Cardiac septum (tissue), 1 donor: ENCODE measurements at regions not wholly inside any gene's neighbourhood (a gene's known extent, or its start where the extent isn't known, plus 50 kb on each side); places are given as distances from the start of the nearest gene placed in this dataset.
"Not testable (repeated sequence)": the region's sequence is repeated elsewhere in the genome, so short reads cannot be mapped to it uniquely, and the experiment has no call there.

Experiments
- DNase-seq: peaks from one replicate; pipeline ENCODE4 v3.0.0-alpha.2; 2020; ENCODE audit warnings: low spot score
- intact Hi-C: fragments of 100-400 bp; cut with DNase I; formaldehyde crosslinking; loops from one replicate; pipeline ENCODE4 v1.14.0; 2022
- donor health status: DM: no; HTN: no; CAD: no.

DNA sequence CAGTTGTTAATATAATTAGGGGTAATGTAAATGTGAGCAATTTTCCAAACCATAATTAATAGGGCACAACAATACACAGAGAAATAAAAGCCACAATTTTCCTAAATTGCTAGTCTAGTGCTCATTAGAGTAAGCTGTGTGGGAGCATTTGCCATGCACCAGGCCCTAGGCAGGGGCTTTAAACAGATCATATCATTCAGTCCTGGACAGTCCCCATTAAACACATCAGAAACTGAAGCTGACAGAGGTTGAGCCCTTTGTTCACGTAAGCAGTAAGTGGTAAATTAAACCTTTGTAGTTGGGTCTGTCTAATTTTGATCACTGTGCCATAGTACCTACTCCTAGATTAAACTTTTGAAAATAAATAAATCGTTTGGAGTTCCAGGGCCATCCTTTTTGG is 931.1 kb downstream of the C6orf118 start:
- intact Hi-C loops = no loop called here
- DNase-seq = no peak

DNA sequence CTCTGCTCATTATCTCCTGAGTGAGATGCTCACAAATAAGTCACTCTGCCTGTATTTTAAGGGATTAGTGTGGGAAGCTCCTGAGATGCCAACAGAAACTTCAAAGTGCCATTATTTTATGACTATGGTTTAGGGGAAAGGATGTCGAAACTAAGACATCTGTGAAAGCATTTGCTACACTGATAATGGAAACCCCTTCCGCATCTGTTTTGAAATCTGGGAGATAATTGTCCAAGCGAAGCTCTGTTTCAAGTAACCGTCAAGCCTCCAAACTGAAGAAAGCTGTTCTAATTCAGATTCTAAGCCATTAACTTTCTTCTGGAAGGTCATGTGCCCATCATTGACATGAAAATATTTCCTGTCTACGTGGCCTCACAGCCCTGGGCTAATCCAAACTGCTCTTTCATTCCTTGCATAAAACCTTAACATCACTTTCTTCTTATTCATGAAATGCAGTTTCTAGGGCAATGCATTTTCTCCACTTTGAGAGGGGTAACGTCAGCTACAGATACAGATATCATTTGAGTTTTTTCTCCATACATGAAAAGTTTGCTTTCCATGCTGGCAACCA is 932.0 kb downstream of the C6orf118 start:
- intact Hi-C loops = no loop called here
- no peak for DNase-seq

DNA sequence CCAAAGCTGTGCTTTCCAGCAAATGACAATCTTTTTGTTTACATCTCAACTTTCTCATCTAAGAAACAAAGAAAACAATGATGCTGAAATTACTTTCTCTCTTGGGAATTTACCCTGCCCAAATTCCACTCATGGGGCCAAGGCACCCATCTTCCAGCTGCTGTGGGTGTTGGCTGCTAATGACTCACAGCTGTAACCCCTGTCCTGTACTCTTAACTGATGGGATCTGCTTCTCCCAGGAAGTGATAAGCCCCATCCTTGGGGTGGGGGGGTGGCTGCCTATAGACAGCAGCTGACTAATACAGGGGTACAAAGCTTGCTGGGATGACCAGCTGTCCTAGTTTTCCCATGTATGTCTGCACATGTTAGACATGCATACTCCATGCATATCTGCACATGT is 938.6 kb downstream of the C6orf118 start:
- no peak for DNase-seq

DNA sequence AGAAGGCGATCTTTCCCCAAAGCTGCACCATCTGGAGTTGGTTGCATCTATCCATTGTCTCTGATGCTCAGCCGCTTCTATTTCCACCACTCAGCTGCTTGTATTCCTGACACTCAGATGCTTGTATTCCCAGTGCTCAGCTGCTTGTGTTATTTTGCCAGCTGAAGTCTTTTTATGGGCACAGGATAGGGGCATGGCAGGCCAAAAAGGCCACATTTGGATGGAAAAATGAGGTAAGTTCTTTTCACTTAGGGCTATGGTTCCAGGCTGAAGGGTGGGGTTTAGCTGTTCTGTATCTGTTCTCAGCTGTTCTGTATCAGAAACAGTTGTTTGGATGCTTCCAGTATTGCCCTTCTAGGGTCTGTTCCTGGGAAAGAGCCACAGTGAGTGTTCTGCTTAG is 944.9 kb downstream of the QKI start:
- DNase-seq = no peak
- intact Hi-C loops = no loop called here

More for the DNA sequence above, 938.6 kb downstream of the C6orf118 start:
- intact Hi-C loops = no loop called here

DNA sequence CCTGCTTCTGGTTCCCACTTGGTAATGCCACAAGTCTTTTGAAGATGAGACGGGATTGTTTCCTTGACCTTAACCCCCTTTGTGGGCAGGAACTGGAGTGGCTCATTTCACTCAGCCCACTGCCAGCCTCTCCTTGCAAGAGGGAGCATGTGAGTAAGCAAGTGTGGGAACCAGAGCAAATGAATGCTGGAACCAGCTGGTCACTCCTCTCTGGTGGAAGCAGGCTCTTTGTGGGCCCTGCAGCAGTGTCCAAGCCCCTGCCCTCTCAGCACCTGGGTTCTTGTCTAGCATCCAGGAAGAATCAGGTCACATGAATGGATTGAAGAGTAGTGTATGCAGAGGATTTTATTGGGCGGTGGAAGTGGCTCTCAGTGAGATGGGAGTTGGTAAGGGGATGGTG is 944.5 kb downstream of the QKI start:
- no peak for DNase-seq
- intact Hi-C loops = no loop called here

DNA sequence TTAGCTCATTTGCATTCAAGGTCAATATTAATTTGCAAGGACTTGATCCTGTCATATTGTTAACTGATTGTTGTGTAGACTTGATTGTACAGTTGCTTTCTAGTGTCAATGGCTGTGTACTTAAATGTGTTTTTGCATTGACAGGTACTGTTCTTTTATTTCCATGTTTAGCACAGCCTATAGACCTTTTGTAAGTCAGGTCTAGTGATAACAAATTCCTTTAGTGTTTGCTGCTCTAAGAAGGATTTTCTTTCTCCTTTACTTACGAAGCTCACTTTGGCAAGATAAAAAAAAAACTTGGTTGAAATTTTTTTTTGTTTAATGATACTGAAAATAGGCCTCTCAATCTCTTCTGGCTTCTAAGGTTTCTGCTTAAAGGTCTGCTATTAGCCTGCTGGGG is 942.3 kb downstream of the QKI start:
- intact Hi-C loops = no loop called here
- DNase-seq = no peak

DNA sequence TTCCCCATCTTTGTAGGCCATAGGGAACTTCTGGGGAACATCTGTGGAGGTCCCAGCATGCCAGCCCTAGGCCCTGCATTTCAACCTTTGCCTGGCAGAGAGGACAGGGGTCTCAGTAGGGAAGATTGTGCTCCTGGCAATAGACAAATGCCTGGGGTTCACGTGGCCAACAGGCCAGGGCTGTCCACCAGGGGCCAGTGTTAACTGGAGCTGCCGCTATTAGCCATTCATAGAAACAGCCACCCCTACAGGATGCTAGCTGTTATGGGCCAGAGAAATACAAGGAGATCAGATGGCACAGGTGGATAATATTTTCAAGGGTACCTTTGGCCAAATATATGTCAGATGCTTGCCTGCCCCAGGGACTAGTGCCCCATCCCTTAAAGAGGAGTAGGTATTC is 932.9 kb downstream of the QKI start:
- intact Hi-C loops = no loop called here
- DNase-seq = no peak

DNA sequence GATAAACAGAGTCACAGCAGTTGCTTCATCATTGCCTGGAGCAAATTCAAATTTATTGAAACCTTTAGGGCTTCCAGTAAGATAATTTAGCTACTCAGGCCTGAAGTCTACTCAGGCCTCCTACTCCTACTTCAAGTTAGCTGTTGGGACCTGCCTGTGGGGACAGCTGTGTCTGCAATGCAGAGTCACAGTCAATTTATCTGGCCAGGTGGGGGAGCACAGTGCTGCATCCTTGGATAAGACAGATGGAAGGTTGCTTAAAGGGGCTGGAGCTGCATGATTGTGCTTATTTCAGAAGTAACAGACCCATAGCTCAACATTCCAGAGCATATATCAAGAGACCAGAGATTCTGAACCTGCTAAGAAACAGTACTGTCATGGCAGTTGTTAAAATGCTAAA is 932.1 kb downstream of the QKI start:
- intact Hi-C loops = no loop called here
- no peak for DNase-seq

DNA sequence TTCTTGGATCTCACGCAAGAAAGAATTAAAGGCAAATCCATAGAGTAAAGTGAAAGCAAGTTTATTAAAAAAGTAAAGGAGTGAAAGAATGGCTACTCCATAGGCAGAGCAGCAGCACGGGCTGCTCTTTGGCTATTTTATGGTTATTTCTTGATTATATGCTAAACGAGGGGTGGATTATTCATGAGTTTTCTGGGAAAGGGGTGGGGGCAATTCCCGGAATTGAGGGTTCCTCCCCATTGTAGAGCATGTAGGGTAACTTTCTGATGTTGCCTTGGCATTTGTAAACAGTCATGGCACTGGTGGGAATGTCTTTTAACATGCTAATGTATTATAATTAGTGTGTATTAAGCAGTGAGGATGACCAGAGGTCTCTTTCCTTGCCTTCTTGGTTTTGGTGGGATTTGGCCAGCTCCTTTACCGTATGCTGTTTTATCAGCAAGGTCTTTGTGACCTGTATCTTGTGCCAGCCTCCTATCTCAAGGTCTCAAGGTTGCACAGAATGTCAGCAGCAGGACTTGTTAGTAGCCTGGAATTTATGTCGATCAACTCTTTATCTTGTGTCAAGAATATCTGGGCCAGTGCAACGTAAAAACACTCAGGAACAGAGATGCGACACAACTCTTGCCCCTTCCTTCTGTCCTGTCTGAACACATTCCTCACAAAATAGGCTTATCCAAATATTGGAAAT is 931.4 kb downstream of the QKI start:
- intact Hi-C loops = no loop called here
- DNase-seq = no peak

DNA sequence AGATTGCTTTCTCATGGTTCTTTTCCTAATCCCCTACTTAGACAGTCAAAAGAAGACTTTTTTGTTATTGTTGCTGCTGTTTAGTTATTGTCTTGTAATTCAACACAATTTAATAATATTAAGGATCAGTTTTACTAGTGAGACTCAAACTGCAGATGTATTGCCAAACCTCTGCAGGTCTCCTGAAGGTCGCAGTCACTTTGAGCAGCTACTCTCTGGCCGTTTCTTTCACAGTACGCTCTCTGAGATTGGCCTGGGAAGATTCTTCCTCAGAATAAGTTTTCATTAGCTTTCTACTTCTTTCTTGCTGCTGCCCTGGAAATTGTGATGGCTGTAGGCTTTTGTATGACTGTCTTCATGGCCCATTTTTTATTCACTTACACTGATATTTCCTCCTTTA is 930.8 kb downstream of the QKI start:
- no peak for DNase-seq
- intact Hi-C loops = no loop called here

DNA sequence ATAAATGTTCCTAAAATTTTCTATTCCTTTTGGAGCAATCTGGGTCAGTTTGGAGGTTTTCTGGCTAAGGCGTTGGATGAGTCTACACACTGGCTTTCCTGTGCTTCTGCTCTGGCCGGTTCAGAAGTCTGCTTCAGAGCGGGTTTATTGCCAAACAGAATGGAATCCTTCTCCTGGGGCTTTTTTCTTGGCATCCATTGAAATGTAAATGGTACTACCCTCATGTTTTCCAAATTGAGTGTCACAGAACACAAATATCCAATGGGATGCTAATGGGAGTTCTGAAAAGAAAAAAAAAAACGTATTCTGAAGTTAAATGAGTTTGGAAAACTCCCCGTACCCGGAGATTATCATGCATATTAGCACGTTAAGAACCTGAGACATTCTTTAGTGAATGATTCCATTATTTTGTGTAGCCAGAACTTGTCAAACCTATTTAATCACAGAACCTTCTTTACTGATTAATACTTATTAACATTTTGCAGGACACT is 930.3 kb downstream of the QKI start:
- intact Hi-C loops = no loop called here
- DNase-seq = no peak

DNA sequence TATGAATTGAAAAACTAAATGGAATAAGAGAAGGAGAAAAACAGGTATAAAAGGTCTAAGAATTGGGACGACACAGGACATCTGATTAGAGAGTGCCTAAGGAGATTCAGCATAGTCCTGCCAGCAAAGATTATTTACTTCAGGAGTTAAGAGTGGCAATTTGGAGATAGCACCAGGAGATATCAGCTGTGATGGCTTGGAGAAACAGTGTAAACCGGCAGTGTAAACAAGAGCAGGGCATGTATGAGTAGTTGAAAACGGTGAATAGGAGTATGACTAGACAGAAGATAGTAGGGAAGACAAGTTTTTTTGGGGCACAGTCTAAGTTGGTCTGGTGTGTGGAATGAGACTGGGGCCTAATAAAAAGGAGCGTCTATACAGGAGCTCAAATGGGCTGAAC is 924.9 kb downstream of the QKI start:
- intact Hi-C loops, DNase-seq: not testable (repeated sequence)

DNA sequence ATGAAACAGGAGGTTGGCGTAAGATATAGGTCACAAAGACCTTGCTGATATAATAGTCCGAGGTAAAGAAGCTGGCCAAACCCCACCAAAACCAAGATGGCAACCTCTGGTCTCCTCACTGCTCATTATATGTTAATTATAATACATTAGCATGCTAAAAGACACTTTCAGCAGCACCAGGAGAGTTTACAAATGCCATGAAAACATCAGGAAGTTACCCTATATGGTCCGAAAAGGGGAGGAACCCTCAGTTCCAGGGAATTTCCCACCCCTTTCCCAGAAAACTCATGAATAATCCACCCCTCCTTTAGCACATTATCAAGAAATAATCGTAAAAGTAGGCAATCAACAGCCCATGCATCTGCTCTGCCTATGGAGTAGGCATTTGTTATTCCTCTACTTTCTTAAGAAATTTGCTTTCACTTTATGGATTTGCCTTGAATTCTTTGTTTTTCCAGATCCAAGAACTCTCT is 923.4 kb downstream of the QKI start:
- intact Hi-C loops = no loop called here
- DNase-seq = no peak

DNA sequence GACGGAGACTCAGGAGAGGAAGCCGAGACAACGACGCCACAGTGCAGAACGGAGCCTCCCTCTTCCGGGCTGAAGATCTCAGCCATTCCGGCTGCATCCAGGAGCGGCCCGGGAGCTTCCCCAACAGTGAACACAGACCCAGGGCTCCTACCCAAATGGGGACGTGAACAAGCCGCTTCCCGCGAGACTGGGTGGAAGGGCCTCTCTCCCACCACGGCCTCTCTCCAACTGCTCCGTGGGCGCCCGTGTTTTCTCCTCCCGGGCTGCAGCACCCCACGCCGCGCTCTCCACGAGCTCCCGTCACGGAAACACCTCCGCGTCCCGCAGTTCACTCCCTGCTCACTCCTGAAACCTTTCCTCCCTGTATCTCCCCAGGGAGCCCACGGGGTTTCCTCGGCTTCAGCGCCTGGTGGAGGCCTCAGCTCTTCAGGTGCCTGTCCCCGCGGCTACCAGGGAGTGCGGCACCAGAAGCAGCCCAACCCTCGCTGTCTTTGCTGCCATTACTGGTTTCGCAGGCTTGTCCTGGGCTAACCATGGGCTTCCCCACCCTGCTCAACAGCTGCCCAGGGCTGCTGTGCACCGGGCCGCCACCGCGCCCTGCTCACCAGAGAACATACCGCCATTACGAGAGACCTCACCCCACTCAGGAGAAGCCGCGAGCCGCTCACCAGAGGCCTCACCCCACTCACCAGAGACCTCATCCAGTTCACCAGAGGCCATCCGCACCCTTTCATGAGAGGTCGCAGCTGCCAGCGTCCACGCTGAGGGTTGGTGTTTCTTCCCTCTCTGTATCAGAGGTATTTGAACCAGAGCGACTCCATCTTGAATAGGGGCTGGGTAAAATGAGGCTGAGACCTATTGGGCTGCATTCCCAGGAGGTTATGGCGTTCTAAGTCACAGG is 922.8 kb downstream of the QKI start:
- no peak for DNase-seq

DNA sequence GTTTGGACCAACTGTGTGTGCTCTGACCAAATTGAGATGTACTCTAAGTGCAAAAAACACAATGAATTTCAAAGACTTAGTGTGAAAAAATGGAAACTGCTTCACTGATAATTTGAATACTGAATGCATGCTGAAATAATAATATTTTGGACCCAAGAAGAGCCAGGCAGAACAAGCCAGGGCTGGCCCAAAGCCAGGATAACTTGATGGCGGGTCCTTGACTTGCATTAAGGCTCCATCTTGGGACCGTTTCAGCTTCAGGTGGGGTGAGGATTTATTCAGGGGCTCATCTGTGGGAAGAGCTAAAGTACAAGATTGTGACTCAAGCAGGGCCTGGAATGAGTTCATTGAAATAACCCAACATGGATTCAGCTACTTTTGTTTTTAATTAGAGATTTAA is 921.9 kb downstream of the QKI start:
- intact Hi-C loops = no loop called here
- DNase-seq = no peak

More for the DNA sequence above, 922.8 kb downstream of the QKI start:
- intact Hi-C loops = no loop called here

DNA sequence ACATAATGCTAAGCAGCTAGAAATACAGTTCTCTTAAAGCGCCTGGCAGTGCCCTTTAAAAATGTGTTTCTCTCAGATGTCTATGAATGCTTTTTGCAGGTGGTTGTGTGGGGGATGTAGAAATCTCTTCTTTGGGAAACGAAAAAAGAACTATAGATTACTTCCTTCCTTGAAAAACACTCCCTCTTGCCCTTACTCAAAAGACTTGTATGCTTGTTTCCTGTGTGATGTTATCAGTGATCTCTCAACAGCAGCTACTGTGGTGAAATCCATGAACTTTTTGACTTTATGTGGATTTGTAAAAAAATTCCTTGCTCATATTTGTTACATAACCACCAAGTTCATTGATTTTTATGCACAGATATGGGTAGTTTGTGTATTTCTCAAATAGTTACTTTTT is 916.5 kb downstream of the QKI start:
- DNase-seq = no peak
- intact Hi-C loops = no loop called here

DNA sequence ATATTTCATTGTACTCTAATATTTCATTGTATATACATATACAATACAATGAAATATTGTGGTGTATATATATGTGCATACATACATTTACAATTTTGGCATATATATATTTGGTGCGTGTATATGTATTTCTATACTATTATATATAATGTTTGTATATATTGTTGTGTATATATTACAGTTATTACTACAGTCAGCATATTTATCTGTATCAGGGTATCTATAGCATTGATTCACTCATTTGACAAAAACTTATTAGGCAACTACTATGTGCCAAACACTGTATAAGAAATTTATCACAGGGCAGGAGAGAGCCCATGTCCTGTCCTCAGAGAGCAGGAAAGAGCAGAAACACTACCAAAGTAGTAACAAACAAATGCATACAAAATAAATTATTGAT is 910.6 kb downstream of the QKI start:
- intact Hi-C loops = no loop called here

DNA sequence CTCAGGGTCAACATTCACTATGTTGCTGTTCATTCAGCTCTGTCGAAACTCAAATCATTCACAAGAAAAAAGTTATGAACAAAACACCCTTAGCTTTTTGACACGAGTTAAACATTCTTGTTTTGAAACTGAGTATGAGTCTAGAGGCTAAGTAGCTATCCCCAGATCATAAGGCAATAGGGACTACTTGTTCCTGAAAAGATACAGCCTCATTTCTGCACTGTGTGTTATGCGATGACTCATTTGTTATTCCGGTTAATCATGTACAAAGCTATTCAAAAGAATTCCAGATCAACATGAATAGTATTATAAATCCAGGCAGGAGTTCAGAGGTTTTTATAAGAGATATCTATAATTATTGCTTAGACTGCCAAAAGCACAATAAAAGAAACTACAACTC is 908.0 kb downstream of the QKI start:
- intact Hi-C loops = no loop called here
- DNase-seq = no peak

More for the DNA sequence above, 910.6 kb downstream of the QKI start:
- no peak for DNase-seq

DNA sequence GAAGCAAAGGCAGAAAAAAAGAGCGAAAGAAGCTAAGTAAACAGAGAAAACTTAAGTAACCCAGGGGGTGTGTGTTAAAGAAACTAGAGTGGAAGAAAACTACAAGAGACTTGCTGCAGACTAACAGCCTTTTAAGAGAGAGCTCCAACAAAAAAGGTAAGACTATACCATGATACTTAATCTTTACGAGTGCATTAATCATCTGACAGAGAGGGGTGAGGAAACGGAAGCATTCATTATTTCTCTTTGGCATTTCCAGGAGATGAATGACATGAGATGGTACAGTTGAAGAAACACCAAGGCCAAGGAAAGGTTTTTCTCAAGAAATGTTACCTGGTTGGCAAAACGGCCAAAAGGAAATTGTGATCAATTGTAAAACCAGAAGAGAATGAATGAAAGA is 906.8 kb downstream of the QKI start:
- intact Hi-C loops = no loop called here
- no peak for DNase-seq

DNA sequence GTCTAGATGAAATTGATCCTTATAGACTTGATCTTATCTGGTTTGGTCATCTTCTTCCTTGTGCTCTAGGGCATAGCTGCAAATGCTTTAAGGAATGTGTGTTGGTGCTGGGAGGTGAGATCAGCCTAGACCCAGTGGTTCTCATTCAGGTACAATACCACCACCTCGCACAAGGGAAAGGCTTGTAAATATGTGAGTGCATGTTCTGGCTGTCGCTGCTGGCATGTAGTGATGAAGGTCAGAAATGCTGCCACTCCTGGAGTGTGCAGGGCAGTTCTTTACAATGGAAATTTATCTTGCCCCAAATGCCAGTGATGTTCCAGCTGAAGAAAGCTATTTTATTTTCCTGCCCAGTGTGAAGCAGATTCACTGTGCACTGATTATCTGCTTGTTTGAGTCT is 900.9 kb downstream of the QKI start:
- DNase-seq = no peak
- intact Hi-C loops = no loop called here

DNA sequence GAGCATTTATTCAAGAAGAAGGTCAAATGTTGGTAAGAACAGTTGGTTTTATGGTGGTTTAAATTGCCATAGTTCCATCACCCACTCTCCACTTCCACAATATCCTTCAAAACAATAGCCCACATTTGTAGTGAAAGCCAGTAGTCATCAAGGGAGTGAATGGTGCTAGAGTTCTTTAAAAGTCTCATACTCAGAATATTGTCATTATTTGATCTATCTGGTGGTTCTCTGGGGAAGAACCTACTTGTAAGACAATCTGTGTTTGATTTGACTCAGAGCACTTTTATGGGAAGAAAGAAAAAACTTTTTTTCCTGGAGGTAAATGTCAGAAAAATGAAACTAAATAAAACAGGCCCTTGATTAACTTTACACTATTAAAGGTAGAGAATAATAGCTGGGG is 893.8 kb downstream of the QKI start:
- DNase-seq = no peak
- intact Hi-C loops = no loop called here
